GM23338 (cell line): ENCODE measurements at regions not wholly inside any gene's neighbourhood (a gene's known extent, or its start where the extent isn't known, plus 50 kb on each side); places are given as distances from the start of the nearest gene placed in this dataset.

Experiments
- ATAC-seq: fragments of 200-7000 bp; cut with Tn5 transposase; 3 replicates; pipeline ENCODE4 v1.9.1; 2020
- DNase-seq: peaks from one replicate; pipeline ENCODE4 v3.0.0-alpha.2; 2015; ENCODE audit warnings: low spot score
- H2AFZ ChIP-seq: fragments of 200-600 bp; sonication (generic); 2 replicates; pipeline ENCODE4 v1.8.0; 2016; ENCODE audit warnings: antibody characterized with exemption, mild to moderate bottlenecking, moderate library complexity
- H3F3A ChIP-seq: fragments of 200-600 bp; sonication (generic); replicated peaks from 2 replicates; pipeline ENCODE4 v1.8.0; 2017; ENCODE audit warnings: antibody characterized with exemption, mixed run types, low read depth
- H3K27ac ChIP-seq: fragments of 200-600 bp; sonication (generic); 2 replicates; pipeline ENCODE4 v1.6.1; 2016; ENCODE audit warnings: low read depth
- H3K27me3 ChIP-seq: fragments of 200-600 bp; sonication (generic); 2 replicates; pipeline ENCODE4 v1.8.0; 2016; ENCODE audit warnings: mild to moderate bottlenecking, mixed run types, moderate library complexity; ENCODE audit not compliant: insufficient read depth
- H3K36me3 ChIP-seq: fragments of 200-600 bp; sonication (generic); 2 replicates; pipeline ENCODE4 v1.8.0; 2016; ENCODE audit warnings: mild to moderate bottlenecking; ENCODE audit not compliant: insufficient read depth
- H3K4me1 ChIP-seq: fragments of 200-600 bp; sonication (generic); 2 replicates; pipeline ENCODE4 v1.8.0; 2016; ENCODE audit warnings: mild to moderate bottlenecking, moderate library complexity; ENCODE audit not compliant: insufficient read depth
- H3K4me2 ChIP-seq: fragments of 200-600 bp; sonication (generic); 2 replicates; pipeline ENCODE4 v1.7.1; 2017; ENCODE audit warnings: mixed run types
- H3K4me3 ChIP-seq: fragments of 200-600 bp; sonication (generic); 2 replicates; pipeline ENCODE4 v1.6.1; 2016; ENCODE audit warnings: mixed run types
- H3K79me2 ChIP-seq: fragments of 200-600 bp; sonication (generic); replicated peaks from 2 replicates; pipeline ENCODE4 v1.8.0; 2017; ENCODE audit warnings: mild to moderate bottlenecking; ENCODE audit not compliant: insufficient read depth
- H3K9me2 ChIP-seq: fragments of 200-600 bp; sonication (generic); 2 replicates; pipeline ENCODE4 v1.8.0; 2017; ENCODE audit not compliant: insufficient read depth
- H4K20me1 ChIP-seq: fragments of 200-600 bp; sonication (generic); replicated peaks from 2 replicates; pipeline ENCODE4 v1.8.0; 2017; ENCODE audit warnings: mild to moderate bottlenecking; ENCODE audit not compliant: insufficient read depth
- H3K27ac Mint-ChIP-seq: 2 replicates; pipeline ENCODE4 v1.8.0; 2020; ENCODE audit warnings: inconsistent platforms, mild to moderate bottlenecking, moderate library complexity, mixed read lengths
- H3K27me3 Mint-ChIP-seq: 3 replicates; pipeline ENCODE4 v1.8.0; 2022; ENCODE audit warnings: low read depth, mild to moderate bottlenecking, moderate library complexity, mixed read lengths, inconsistent platforms; ENCODE audit not compliant: insufficient read depth, poor library complexity
- H3K36me3 Mint-ChIP-seq: 3 replicates; pipeline ENCODE4 v1.8.0; 2021; ENCODE audit warnings: low read depth, mild to moderate bottlenecking, inconsistent platforms, moderate library complexity, mixed read lengths
- H3K4me1 Mint-ChIP-seq: 3 replicates; pipeline ENCODE4 v1.8.0; 2020; ENCODE audit warnings: mild to moderate bottlenecking, inconsistent platforms, mixed read lengths
- H3K4me3 Mint-ChIP-seq: 3 replicates; pipeline ENCODE4 v1.8.0; 2021; ENCODE audit warnings: moderate library complexity, mild to moderate bottlenecking, inconsistent platforms, mixed read lengths
- H3K9me3 Mint-ChIP-seq: 3 replicates; pipeline ENCODE4 v1.8.0; 2020; ENCODE audit warnings: moderate library complexity, mild to moderate bottlenecking, inconsistent platforms, mixed read lengths
- CREB1 ChIP-seq: fragments of 250-450 bp; sonication (Bioruptor Pico); IDR thresholded peaks from 2 replicates; pipeline ENCODE4 v1.5.0; 2020; ENCODE audit warnings: low read depth, mild to moderate bottlenecking, moderate library complexity
- CTCF ChIP-seq, 2 experiments: fragments of 200-600 bp in 1 of 2; sonication (generic) in 1 of 2; conservative IDR thresholded peaks; 2 replicates each; pipeline versions ENCODE4 v1.5.1 to v1.6.1; 2016 to 2017; ENCODE audit warnings: antibody characterized with exemption in 2 of 2, low read depth in 2 of 2, mild to moderate bottlenecking in 2 of 2, moderate library complexity in 1 of 2
- ETS1 ChIP-seq: IDR thresholded peaks from 2 replicates; pipeline ENCODE4 v1.6.1; 2016; ENCODE audit warnings: antibody characterized with exemption
- JUNB ChIP-seq: IDR thresholded peaks from one replicate; pipeline ENCODE4 v1.6.1; 2016; ENCODE audit warnings: antibody characterized with exemption; ENCODE audit not compliant: unreplicated experiment
- NANOG ChIP-seq: IDR thresholded peaks from 2 replicates; pipeline ENCODE4 v1.6.1; 2016; ENCODE audit warnings: antibody characterized with exemption, borderline replicate concordance
- POLR2AphosphoS5 ChIP-seq: IDR thresholded peaks from 2 replicates; pipeline ENCODE4 v1.6.1; 2016; ENCODE audit warnings: antibody characterized with exemption, low read depth
- STAT1 ChIP-seq: IDR thresholded peaks from one replicate; pipeline ENCODE4 v1.6.1; 2016; ENCODE audit warnings: antibody characterized with exemption; ENCODE audit not compliant: unreplicated experiment
- ZNF114 ChIP-seq: fragments of 250-450 bp; sonication (Bioruptor Pico); IDR thresholded peaks from 2 replicates; pipeline ENCODE4 v1.5.0; 2020; ENCODE audit warnings: mild to moderate bottlenecking, moderate library complexity
- ZNF331 ChIP-seq: fragments of 250-450 bp; sonication (Bioruptor Pico); IDR thresholded peaks from 2 replicates; pipeline ENCODE4 v1.5.0; 2020; ENCODE audit warnings: low read depth, mild to moderate bottlenecking, moderate library complexity
- ZNF462 ChIP-seq: fragments of 250-450 bp; sonication (Bioruptor Pico); IDR thresholded peaks from 2 replicates; pipeline ENCODE4 v1.5.0; 2020; ENCODE audit warnings: mild to moderate bottlenecking, moderate library complexity

- TF ChIP-seq JUNB = no peak
- TF ChIP-seq CTCF (conservative IDR thresholded peaks at IDR 0.05; ENCODE audit: low read depth in 2 of 2) = no peak
- TF ChIP-seq STAT1 = no peak
- TF ChIP-seq ZNF331 (CRISPR knock-in tag) = no peak
- TF ChIP-seq CREB1 (CRISPR knock-in tag) = no peak
- TF ChIP-seq NANOG = no peak
- no peak for TF ChIP-seq POLR2AphosphoS5
- no peak for TF ChIP-seq ETS1
Observed at GRCh38 chr9:32234451-32234850, 150.0 kb upstream of the ACO1 start (continued).

GRCh38 chr9:32247168-32247567 lies 137.3 kb upstream of the ACO1 start:
- H2AFZ ChIP-seq = no peak overlapping the region
- H3K27ac ChIP-seq = no peak overlapping the region
- H3K4me1 Mint-ChIP-seq = peaks cover 2% of the 10 kb centered on the region
- no peak overlapping the region for H3K4me2 ChIP-seq
- ATAC-seq = no peak
- H3K27ac Mint-ChIP-seq = no peak overlapping the region
- DNase-seq = no peak
- no peaks in the 10 kb centered on the region for H4K20me1 ChIP-seq
- no peaks in the 10 kb centered on the region for H3F3A ChIP-seq
- 0 out of 2 replicates have a peak, but pooled peaks cover 3% of the 10 kb centered on the region for H3K9me2 ChIP-seq
- H3K4me3 Mint-ChIP-seq = no peak overlapping the region
- H3K27me3 ChIP-seq = no peaks in the 10 kb centered on the region
- H3K9me3 Mint-ChIP-seq = peaks cover 2% of the 10 kb centered on the region; the same call in 1 of the 3 replicates
- no peaks in the 10 kb centered on the region for H3K79me2 ChIP-seq
- H3K4me3 ChIP-seq = no peak overlapping the region
- peaks cover 3% of the 10 kb centered on the region; the same call in 1 of the 3 replicates for H3K36me3 Mint-ChIP-seq
- H3K4me1 ChIP-seq = no peaks in the 10 kb centered on the region
- H3K36me3 ChIP-seq = no peaks in the 10 kb centered on the region
- H3K27me3 Mint-ChIP-seq = peaks cover 3% of the 10 kb centered on the region
- TF ChIP-seq POLR2AphosphoS5 (no peak), ZNF114 (no peak), ETS1 (no peak), ZNF462 (CRISPR knock-in tag) (no peak), CTCF (conservative IDR thresholded peaks at IDR 0.05; ENCODE audit: low read depth in 2 of 2) (no peak), NANOG (no peak)
